ENCODE measurements at regions not wholly inside any gene's neighbourhood (a gene's known extent, or its start where the extent isn't known, plus 50 kb on each side); places are given as distances from the start of the nearest gene placed in this dataset.

DNA sequence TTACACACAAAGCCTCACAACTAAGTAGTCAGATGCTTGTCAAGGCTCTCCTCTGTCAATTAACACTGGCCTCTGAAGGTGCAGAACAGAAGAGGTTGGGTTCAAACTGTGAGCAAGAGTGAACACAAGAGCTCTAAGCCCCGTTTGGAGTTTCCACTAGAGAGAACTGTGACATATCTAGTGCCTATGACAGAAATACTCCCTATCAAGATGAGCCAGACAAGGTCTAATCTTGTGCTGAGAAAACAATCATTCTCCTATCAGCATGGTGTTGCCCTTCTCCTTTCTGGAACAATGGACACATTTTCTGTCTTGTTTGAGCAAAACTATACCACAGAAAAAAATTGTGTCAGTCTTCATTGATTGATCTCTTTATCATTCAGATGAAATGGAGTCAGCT, 62.4 kb upstream of the CCDC71L start:
- TF ChIP-seq, protein P1, sequence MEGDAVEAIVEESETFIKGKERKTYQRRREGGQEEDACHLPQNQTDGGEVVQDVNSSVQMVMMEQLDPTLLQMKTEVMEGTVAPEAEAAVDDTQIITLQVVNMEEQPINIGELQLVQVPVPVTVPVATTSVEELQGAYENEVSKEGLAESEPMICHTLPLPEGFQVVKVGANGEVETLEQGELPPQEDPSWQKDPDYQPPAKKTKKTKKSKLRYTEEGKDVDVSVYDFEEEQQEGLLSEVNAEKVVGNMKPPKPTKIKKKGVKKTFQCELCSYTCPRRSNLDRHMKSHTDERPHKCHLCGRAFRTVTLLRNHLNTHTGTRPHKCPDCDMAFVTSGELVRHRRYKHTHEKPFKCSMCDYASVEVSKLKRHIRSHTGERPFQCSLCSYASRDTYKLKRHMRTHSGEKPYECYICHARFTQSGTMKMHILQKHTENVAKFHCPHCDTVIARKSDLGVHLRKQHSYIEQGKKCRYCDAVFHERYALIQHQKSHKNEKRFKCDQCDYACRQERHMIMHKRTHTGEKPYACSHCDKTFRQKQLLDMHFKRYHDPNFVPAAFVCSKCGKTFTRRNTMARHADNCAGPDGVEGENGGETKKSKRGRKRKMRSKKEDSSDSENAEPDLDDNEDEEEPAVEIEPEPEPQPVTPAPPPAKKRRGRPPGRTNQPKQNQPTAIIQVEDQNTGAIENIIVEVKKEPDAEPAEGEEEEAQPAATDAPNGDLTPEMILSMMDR (conservative IDR thresholded peaks at IDR 0.05; ENCODE audit: low read depth, low read length): no peak
- TF ChIP-seq POLR2A (IDR thresholded peaks at IDR 0.05; ENCODE audit: low read depth, low read length) (no peak), FOS (IDR thresholded peaks at IDR 0.05; ENCODE audit: low read depth, low read length) (no peak)
- TF ChIP-seq, protein P2, sequence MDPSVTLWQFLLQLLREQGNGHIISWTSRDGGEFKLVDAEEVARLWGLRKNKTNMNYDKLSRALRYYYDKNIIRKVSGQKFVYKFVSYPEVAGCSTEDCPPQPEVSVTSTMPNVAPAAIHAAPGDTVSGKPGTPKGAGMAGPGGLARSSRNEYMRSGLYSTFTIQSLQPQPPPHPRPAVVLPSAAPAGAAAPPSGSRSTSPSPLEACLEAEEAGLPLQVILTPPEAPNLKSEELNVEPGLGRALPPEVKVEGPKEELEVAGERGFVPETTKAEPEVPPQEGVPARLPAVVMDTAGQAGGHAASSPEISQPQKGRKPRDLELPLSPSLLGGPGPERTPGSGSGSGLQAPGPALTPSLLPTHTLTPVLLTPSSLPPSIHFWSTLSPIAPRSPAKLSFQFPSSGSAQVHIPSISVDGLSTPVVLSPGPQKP (IDR thresholded peaks at IDR 0.05; ENCODE audit: borderline replicate concordance, low read depth, low read length): no peak
